Gastrocnemius medialis (tissue), 4 donors: ENCODE measurements at regions not wholly inside any gene's neighbourhood (a gene's known extent, or its start where the extent isn't known, plus 50 kb on each side); places are given as distances from the start of the nearest gene placed in this dataset.

Experiments used
- POLR2A ChIP-seq, 2 donors: fragments of 450-650 bp; IDR thresholded peaks; one replicate each; pipeline ENCODE4 v1.6.1; 2017; ENCODE audit warnings: antibody characterized with exemption in 2 of 2, mild to moderate bottlenecking in 2 of 2, moderate library complexity in 2 of 2
- TF ChIP-seq, protein P1 (sequence below), 5 experiments: fragments of 450-650 bp in 3 of 5; fragments of 200-600 bp in 2 of 5; sonication (generic) in 2 of 5; IDR thresholded peaks in 4 of 5; conservative IDR thresholded peaks in 1 of 5; 1 replicate in 4 of 5; 2 replicates in 1 of 5; pipeline ENCODE4 v1.5.1; 2016 to 2019; ENCODE audit warnings: antibody characterized with exemption in 5 of 5, mild to moderate bottlenecking in 3 of 5, moderate library complexity in 3 of 5

DNA sequence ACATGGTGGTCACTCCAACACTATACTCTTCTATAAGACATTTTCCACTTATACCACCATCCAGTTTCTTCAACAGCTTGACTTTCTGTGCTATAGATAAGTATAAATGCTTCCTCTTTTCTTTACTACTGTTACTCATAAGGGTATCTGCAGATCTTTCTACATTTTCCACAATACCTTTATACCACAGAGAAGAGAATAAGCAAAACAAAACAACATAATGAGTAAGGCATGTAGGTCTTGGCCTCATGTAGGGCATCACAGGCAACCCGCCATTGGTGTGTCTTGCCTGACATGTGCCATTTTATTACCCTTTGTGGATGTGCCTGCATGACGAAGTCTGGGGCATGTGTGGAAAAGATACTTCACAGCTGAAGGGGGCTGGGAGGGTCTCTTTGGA lies 265.3 kb upstream of the STARD13 start:
- TF ChIP-seq, protein P1, sequence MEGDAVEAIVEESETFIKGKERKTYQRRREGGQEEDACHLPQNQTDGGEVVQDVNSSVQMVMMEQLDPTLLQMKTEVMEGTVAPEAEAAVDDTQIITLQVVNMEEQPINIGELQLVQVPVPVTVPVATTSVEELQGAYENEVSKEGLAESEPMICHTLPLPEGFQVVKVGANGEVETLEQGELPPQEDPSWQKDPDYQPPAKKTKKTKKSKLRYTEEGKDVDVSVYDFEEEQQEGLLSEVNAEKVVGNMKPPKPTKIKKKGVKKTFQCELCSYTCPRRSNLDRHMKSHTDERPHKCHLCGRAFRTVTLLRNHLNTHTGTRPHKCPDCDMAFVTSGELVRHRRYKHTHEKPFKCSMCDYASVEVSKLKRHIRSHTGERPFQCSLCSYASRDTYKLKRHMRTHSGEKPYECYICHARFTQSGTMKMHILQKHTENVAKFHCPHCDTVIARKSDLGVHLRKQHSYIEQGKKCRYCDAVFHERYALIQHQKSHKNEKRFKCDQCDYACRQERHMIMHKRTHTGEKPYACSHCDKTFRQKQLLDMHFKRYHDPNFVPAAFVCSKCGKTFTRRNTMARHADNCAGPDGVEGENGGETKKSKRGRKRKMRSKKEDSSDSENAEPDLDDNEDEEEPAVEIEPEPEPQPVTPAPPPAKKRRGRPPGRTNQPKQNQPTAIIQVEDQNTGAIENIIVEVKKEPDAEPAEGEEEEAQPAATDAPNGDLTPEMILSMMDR (IDR thresholded peaks at IDR 0.05 in 4 of 5, conservative IDR thresholded peaks at IDR 0.05 in 1 of 5) = no peak
- no peak for TF ChIP-seq POLR2A (IDR thresholded peaks at IDR 0.05)
